PC-3 (cell line): ENCODE measurements at regions not wholly inside any gene's neighbourhood (a gene's known extent, or its start where the extent isn't known, plus 50 kb on each side); places are given as distances from the start of the nearest gene placed in this dataset.

ENCODE experiments used
- ATAC-seq: fragments of 200-7000 bp; cut with Tn5 transposase; 2 replicates; pipeline ENCODE4 v1.9.1; 2020; ENCODE audit warnings: mild to moderate bottlenecking, moderate library complexity
- BruUV-seq: library from RNA; stranded (reverse); fragments of 400-500 nt; replicated peaks from 2 replicates; lab custom pipeline; 2021; lab: Mats Ljungman, UMichigan
- CTCF ChIA-PET: fragments of 300-600 bp; sonication (Branson Sonifier 250); formaldehyde crosslinking; loops from one replicate; lab custom pipeline; 2022; ENCODE audit warnings: antibody characterized with exemption; lab: Charles Lee
- POLR2A ChIA-PET: fragments of 300-600 bp; sonication (Branson Sonifier 250); formaldehyde crosslinking; loops from one replicate; lab custom pipeline; 2022; ENCODE audit warnings: antibody characterized with exemption; ENCODE audit not compliant: unreplicated experiment; lab: Charles Lee
- DNase-seq: peaks from one replicate; pipeline ENCODE4 v3.0.0-alpha.2; 2015
- H2AFZ ChIP-seq: fragments of 300-600 bp; sonication (generic); 2 replicates; pipeline ENCODE4 v1.6.0; 2016; ENCODE audit warnings: antibody characterized with exemption, low read length
- H3F3A ChIP-seq: fragments of 300-600 bp; sonication (generic); one replicate; pipeline ENCODE4 v1.6.0; 2017; ENCODE audit warnings: antibody characterized with exemption, low read length, control low read depth, mild to moderate bottlenecking; ENCODE audit not compliant: unreplicated experiment
- H3K27ac ChIP-seq: fragments of 300-600 bp; sonication (generic); 2 replicates; pipeline ENCODE4 v1.5.1; 2016; ENCODE audit warnings: mild to moderate bottlenecking, low read length
- H3K27me3 ChIP-seq: fragments of 300-600 bp; sonication (generic); 2 replicates; pipeline ENCODE4 v1.6.1; 2016; ENCODE audit warnings: low read length, mixed read lengths
- H3K36me3 ChIP-seq: fragments of 300-600 bp; sonication (generic); 2 replicates; pipeline ENCODE4 v1.6.1; 2016; ENCODE audit warnings: low read depth, mixed run types, low read length, mixed read lengths
- H3K4me1 ChIP-seq: fragments of 300-600 bp; sonication (generic); 2 replicates; pipeline ENCODE4 v1.5.1; 2016; ENCODE audit warnings: low read length; ENCODE audit not compliant: insufficient read depth
- H3K4me2 ChIP-seq: fragments of 300-600 bp; sonication (generic); 2 replicates; pipeline ENCODE4 v1.6.0; 2016; ENCODE audit warnings: low read length
- H3K4me3 ChIP-seq: fragments of 300-600 bp; sonication (generic); 2 replicates; pipeline ENCODE4 v1.5.1; 2016; ENCODE audit warnings: mild to moderate bottlenecking, low read length, mixed read lengths
- H3K79me2 ChIP-seq: fragments of 300-600 bp; sonication (generic); 2 replicates; pipeline ENCODE4 v1.6.1; 2017; ENCODE audit warnings: low read length, mixed read lengths
- H3K9ac ChIP-seq: fragments of 300-600 bp; sonication (generic); 2 replicates; pipeline ENCODE4 v1.6.0; 2016; ENCODE audit warnings: mild to moderate bottlenecking, low read length
- H3K9me2 ChIP-seq: fragments of 300-600 bp; sonication (generic); replicated peaks from 2 replicates; pipeline ENCODE4 v1.6.1; 2016; ENCODE audit warnings: mixed run types, low read length, mixed read lengths
- H3K9me3 ChIP-seq: fragments of 300-600 bp; sonication (generic); 2 replicates; pipeline ENCODE4 v1.6.1; 2016; ENCODE audit warnings: low read length, mixed read lengths
- H4K20me1 ChIP-seq: fragments of 300-600 bp; sonication (generic); 2 replicates; pipeline ENCODE4 v1.6.1; 2016; ENCODE audit warnings: low read length, mixed read lengths
- CTCF ChIP-seq: fragments of 300-600 bp; sonication (generic); conservative IDR thresholded peaks from 2 replicates; pipeline ENCODE4 v1.5.1; 2017; ENCODE audit warnings: antibody characterized with exemption, low read depth, mild to moderate bottlenecking, low read length
- EZH2 ChIP-seq: fragments of 300-600 bp; sonication (generic); IDR thresholded peaks from one replicate; pipeline ENCODE4 v1.6.1; 2017; ENCODE audit warnings: antibody characterized with exemption, mild to moderate bottlenecking, low read length; ENCODE audit not compliant: unreplicated experiment
- EZH2phosphoT487 ChIP-seq: fragments of 300-600 bp; sonication (generic); IDR thresholded peaks from 2 replicates; pipeline ENCODE4 v1.6.1; 2018; ENCODE audit warnings: mild to moderate bottlenecking, antibody characterized with exemption, low read length, borderline replicate concordance
- intact Hi-C: fragments of 100-400 bp; cut with micrococcal nuclease; formaldehyde crosslinking; loops from 2 replicates; pipeline ENCODE4 v1.9.0; 2023

GRCh38 chr17:14417336-14417735 lies 116.5 kb downstream of the HS3ST3B1 start:
- H3K4me1 ChIP-seq, result no peaks in the 10 kb centered on the region
- no peak overlapping the region for H3K4me2 ChIP-seq
- no peak overlapping the region for H3K27ac ChIP-seq
- H2AFZ ChIP-seq, result no peak overlapping the region
- H3K36me3 ChIP-seq, result no peaks in the 10 kb centered on the region
- H3K4me3 ChIP-seq, result no peak overlapping the region
- ChIA-PET CTCF (no interaction called here), POLR2A (no interaction called here)
- H3K27me3 ChIP-seq, result peaks cover 31% of the 10 kb centered on the region; the same call in 1 of the 2 replicates
- intact Hi-C loops, result no loop called here
- ATAC-seq, result no peak
- no peaks in the 10 kb centered on the region for H4K20me1 ChIP-seq
- DNase-seq, result no peak
- H3K9me3 ChIP-seq, result no peaks in the 10 kb centered on the region
- no TSS peak for BruUV-seq
- no peaks in the 10 kb centered on the region for H3K9me2 ChIP-seq
- no peak overlapping the region for H3K9ac ChIP-seq
- TF ChIP-seq CTCF, result no peak
- TF ChIP-seq EZH2phosphoT487, result no peak
- no peak for TF ChIP-seq EZH2
- no peaks in the 10 kb centered on the region for H3F3A ChIP-seq
- no peaks in the 10 kb centered on the region for H3K79me2 ChIP-seq

GRCh38 chr17:14409292-14409691 lies 108.4 kb downstream of the HS3ST3B1 start:
- POLR2A ChIA-PET, result no interaction called here
- no peaks in the 10 kb centered on the region for H3K4me1 ChIP-seq
- CTCF ChIA-PET, result no interaction called here
- H3K4me2 ChIP-seq, result no peak overlapping the region
- no peak overlapping the region for H3K9ac ChIP-seq
- no peak overlapping the region for H2AFZ ChIP-seq
- TF ChIP-seq EZH2phosphoT487, result no peak
- no peak for TF ChIP-seq CTCF
- TF ChIP-seq EZH2, result no peak
- DNase-seq, result no peak
- no peaks in the 10 kb centered on the region for H3K9me2 ChIP-seq
- H3K79me2 ChIP-seq, result no peaks in the 10 kb centered on the region
- H4K20me1 ChIP-seq, result no peaks in the 10 kb centered on the region
- no TSS peak for BruUV-seq
- H3K4me3 ChIP-seq, result no peak overlapping the region
- peaks cover 10% of the 10 kb centered on the region; the same call in 1 of the 2 replicates for H3K27me3 ChIP-seq
- no peak overlapping the region for H3K27ac ChIP-seq
- ATAC-seq, result no peak
- intact Hi-C loops, result no loop called here
- no peaks in the 10 kb centered on the region for H3K36me3 ChIP-seq
- H3F3A ChIP-seq, result no peaks in the 10 kb centered on the region
- H3K9me3 ChIP-seq, result no peaks in the 10 kb centered on the region

GRCh38 chr17:14407541-14407940 lies 106.7 kb downstream of the HS3ST3B1 start:
- CTCF ChIA-PET, result no interaction called here
- Histone ChIP-seq H4K20me1 (no peaks in the 10 kb centered on the region), H3K27me3 (0 out of 2 replicates have a peak, but pooled peaks cover 5% of the 10 kb centered on the region), H2AFZ (no peak overlapping the region), H3K4me3 (no peak overlapping the region), H3F3A (no peaks in the 10 kb centered on the region), H3K9me3 (no peaks in the 10 kb centered on the region), H3K9me2 (no peaks in the 10 kb centered on the region), H3K79me2 (no peaks in the 10 kb centered on the region), H3K36me3 (no peaks in the 10 kb centered on the region), H3K4me2 (no peak overlapping the region), H3K27ac (no peak overlapping the region), H3K9ac (no peak overlapping the region), H3K4me1 (no peaks in the 10 kb centered on the region)
- BruUV-seq, result no TSS peak
- no peak for DNase-seq
- intact Hi-C loops, result no loop called here
- POLR2A ChIA-PET, result no interaction called here
- ATAC-seq, result no peak
- TF ChIP-seq CTCF (no peak), EZH2phosphoT487 (no peak), EZH2 (no peak)
